ENCODE measurements at regions not wholly inside any gene's neighbourhood (a gene's known extent, or its start where the extent isn't known, plus 50 kb on each side); places are given as distances from the start of the nearest gene placed in this dataset.

DNA sequence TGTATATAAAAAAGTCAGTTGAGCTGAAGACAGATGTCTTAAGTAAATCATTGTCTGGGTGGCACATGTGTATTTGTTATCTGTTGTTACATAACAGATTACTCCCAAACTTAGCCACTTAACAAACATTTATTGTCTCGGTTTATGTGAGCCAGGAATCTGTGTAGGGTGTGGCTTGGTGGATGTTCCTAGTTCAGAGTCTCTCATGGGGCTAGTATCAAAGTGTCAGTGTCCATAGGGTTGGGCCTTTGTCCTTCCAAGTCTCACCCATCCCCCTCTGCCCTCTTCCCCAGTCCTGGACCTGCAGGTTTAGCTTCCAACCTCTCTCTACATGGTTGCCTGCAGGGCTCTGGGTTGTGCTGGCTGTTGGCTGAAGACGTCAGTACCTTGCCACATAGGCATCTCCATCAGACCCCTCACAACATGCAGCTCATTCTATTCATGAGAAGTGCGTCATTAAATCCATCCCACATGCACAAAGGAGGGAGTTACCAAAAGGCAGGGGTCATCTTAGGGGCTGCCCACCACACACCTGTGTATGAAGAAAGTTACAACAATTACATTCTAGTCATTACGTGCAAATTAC is 127.5 kb downstream of the HS3ST1 start:
- TF ChIP-seq, protein P1, sequence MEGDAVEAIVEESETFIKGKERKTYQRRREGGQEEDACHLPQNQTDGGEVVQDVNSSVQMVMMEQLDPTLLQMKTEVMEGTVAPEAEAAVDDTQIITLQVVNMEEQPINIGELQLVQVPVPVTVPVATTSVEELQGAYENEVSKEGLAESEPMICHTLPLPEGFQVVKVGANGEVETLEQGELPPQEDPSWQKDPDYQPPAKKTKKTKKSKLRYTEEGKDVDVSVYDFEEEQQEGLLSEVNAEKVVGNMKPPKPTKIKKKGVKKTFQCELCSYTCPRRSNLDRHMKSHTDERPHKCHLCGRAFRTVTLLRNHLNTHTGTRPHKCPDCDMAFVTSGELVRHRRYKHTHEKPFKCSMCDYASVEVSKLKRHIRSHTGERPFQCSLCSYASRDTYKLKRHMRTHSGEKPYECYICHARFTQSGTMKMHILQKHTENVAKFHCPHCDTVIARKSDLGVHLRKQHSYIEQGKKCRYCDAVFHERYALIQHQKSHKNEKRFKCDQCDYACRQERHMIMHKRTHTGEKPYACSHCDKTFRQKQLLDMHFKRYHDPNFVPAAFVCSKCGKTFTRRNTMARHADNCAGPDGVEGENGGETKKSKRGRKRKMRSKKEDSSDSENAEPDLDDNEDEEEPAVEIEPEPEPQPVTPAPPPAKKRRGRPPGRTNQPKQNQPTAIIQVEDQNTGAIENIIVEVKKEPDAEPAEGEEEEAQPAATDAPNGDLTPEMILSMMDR (IDR thresholded peaks at IDR 0.05), result no peak
- TF ChIP-seq POLR2A (IDR thresholded peaks at IDR 0.05; ENCODE audit: low read depth) (no peak), POLR2AphosphoS5 (IDR thresholded peaks at IDR 0.05) (no peak), EP300 (IDR thresholded peaks at IDR 0.05) (no peak)
